Cerebellar cortex (tissue), 1 donor: ENCODE measurements at regions not wholly inside any gene's neighbourhood (a gene's known extent, or its start where the extent isn't known, plus 50 kb on each side); places are given as distances from the start of the nearest gene placed in this dataset.

Source experiments
- DNase-seq: peaks from one replicate; pipeline ENCODE4 v3.0.0-alpha.2; 2015; ENCODE audit warnings: low spot score

- no peak for DNase-seq
Measured at GRCh38 chr5:33254579-33254978, 186.2 kb upstream of the TARS1 start.

DNA sequence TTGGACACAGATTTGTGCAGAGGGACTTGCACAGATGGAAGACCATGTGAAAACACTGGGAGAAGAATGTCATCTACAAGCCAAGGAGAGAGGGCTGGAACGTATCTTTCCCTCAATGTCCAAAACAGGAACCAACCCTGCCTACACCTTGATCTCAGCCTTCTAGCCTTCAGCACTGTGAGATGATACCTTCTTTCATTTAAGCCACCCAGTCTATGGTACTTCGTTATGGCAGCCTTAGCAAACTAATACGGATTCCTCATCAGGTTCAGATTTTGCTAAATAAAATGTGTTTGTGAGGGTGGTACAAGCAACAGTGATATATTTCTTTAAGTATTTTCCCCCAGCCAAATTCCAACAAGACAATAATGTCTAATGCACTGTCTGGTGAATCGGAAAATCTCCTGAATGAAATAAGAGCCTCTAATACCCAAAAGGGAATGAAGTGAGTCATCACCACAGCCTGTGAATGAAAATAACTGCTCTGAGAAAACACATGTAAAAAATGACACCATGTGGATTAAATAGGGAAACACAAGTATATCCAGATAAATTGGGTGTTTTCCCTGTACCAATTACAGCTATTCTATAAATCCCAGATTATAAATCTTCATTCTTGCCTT, 182.8 kb upstream of the TARS1 start:
- no peak for DNase-seq

- DNase-seq: no peak
Measured at GRCh38 chr5:33258553-33258952, 182.2 kb upstream of the TARS1 start.

GRCh38 chr5:33260098-33260497, 180.7 kb upstream of the TARS1 start:
- DNase-seq: no peak

DNA sequence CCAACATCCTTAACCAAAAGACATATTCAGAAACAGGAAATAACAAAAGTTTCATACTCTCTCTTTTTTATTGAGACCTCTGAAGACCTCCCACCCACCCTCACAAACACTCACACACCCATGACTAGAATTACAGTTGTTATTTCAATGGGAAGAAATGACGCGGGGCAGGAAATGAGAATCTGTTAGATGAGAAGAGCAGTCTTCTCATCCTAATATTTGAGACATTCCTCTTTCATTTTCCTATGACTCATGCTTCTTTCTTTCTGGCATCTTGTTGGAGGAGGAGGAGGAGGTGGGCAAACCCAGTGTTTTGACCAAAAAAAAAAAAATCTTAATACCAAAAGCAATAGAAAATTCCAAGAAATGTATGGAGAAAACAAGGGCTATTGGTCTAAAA, 179.5 kb upstream of the TARS1 start:
- DNase-seq: no peak

DNA sequence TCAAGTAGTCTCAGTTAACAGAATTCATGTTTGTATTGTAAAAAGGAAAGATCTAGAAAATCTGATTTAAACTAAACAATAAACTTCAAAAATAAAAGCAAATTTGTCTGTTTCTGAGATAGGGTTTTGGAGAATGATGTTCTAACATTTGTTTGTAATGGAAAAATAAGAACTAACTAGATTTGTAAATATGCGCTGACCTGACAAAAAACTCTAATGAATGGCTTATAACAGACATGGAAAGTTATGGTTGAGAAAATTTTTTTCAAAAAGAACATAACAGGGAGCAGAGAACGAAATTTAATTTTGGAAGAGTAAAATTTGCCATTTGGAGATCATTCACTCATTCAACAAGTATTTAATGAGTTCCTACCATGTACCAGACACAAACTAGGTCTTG, 179.0 kb upstream of the TARS1 start:
- DNase-seq: no peak

GRCh38 chr5:33267801-33268200, 173.0 kb upstream of the TARS1 start:
- no peak for DNase-seq

GRCh38 chr5:33268374-33268773, 172.4 kb upstream of the TARS1 start:
- no peak for DNase-seq

DNA sequence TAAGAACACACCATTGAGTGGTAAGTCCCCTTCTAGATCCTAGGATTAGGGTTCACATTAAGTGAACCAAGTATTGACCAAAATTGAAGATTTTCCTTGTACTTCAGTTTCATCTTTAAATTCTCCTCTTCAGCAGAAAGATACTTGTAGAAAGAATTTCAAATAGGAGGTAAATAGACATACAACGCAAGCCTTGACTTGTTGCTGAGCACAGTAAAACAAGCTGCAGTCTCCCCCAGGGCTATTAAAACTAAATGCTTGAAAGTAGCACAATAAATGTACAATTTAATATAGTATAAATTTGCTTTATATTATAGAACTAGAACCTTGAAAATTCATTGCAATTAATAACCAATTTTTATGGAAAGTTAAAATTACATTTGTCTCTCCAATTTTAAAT, 170.1 kb upstream of the TARS1 start:
- no peak for DNase-seq

DNA sequence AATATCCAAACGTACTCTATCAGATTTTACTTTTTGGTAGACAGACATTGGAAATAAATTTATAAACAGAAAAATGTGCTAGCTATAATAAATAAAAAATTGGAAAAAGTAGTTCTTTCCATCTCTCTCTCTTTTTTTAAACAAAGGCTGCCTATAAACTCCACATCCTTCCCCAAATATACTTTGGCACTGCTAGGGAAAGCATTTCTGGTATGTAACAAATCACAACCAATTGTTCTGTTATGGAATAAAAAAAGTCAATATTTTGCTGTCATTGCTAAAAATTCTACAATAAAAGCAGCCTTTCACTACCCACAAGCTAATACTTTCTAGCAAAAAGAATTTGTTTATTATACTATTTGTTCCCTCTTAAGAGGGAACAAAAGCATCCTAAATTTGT, 169.2 kb upstream of the TARS1 start:
- DNase-seq: no peak

- DNase-seq: no peak
Measured at GRCh38 chr5:33272288-33272687, 168.5 kb upstream of the TARS1 start.

DNA sequence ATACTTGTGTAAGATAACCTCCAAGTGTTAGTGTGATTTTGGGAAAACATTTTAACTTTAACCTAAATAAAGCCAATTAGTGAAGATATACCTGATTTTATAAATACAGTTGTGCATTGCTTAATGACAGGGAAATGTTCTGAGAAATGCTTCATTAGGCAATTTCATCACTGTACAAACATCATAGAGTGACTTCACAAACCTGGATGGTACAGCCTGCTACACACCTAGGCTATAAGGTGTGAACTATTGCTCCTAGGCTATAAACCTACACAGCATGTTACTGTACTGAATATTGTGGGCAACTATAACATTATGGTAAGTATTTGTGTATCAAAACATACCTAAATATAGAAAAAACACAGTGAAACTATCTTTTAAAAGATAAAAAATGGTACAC, 166.8 kb upstream of the TARS1 start:
- DNase-seq: no peak

DNA sequence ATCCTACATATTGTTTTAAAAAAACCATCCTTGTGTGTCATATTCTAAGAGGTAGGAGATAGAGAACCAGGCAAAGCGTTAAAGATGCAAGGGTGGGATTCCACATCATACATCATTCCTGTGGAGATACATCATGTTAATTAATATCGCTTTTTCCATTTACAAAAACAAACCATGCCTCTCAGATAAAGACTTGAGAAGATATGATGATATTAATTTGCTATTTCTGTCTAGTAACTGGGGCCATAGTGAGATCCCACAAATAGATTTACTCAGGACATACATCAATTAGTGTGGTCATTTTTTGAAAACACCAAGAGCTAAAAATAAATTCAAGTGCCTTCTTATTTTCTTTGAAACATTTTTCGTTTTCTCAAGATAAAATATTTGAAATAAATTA, 165.4 kb upstream of the TARS1 start:
- no peak for DNase-seq

GRCh38 chr5:33275921-33276627, 164.7 kb upstream of the TARS1 start:
- no peak for DNase-seq

DNA sequence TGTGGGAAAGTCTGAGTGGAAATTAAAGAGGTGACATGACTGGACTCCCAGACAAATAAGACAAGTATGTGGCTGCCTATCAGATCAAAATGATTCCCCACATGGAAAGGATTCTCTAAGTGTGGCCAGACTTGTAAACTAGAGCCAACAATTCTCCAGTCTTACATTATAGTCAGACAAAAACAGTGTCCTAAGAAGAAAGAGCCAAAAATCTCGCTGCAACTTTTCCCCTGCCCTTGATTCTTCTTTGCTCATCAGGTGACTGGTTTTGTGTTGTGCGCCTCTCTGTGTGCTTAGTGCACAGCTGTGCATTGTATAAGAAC, 164.2 kb upstream of the TARS1 start:
- no peak for DNase-seq

DNA sequence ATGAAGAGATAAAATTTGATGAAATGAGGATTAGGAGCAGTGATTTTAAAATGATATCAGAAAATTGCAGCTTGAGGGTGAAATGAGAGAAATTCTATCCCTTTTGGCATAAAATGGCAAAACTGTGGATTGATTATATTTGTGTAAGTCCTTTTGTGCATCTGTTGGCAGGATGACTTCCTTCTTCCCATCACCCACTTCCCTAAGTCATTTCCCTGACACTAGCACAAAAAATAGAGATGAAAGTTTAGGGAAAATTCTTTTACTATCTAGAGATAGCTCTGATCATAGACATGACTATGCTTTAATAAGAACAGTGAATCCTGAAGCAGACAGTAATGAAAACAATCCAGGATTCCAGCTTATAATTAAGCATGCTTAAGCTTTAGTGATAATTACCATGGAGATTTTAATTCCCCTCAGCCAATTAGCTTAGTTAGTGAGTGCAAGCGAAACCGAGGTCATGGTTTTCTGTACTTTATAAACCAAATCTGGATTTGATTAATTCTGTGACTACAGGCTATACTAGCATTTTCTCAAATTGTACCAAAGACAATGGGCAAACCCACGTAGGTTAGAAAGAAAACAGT, 163.6 kb upstream of the TARS1 start:
- no peak for DNase-seq

- no peak for DNase-seq
Measured at GRCh38 chr5:33281431-33281843, 159.3 kb upstream of the TARS1 start.

DNA sequence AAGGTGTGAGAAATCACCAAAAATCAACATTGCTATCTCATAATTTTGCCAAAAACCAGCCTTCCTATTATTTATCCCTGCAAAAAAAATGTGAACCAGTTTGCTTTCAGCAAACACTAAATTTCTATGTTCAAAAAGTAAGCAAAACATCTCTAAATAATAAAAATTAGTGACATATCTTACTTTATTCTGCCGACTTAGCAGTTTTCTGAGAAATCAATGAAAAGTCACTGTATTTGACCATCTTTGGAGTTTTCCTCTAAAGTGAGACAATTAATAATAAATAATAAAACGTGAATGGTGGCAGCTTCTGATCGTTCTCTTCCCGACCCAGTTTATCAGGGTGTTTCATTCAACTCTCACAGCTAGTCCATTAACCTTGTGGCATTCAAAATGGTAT, 158.6 kb upstream of the TARS1 start:
- DNase-seq: no peak

- no peak for DNase-seq
Measured at GRCh38 chr5:33282696-33283095, 158.1 kb upstream of the TARS1 start.

DNA sequence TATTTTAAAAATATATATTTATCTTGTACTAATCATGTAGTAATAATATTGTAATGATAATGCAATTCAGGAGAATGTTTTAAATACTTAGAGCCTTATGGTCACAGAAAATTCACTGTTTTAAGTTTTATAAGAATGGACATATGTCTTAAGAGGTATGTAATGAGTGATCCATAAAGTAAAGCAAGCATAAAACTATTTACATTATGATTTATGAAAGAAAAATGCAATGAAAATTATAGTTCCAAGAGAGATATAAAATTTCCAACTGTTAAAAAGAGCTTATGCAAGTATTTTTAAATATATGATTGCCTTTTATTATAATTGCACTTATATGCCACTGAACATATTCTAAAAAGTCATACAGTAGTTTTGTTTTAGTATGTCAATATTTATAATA, 157.5 kb upstream of the TARS1 start:
- no peak for DNase-seq

- DNase-seq: no peak
Measured at GRCh38 chr5:33284681-33285080, 156.1 kb upstream of the TARS1 start.

DNA sequence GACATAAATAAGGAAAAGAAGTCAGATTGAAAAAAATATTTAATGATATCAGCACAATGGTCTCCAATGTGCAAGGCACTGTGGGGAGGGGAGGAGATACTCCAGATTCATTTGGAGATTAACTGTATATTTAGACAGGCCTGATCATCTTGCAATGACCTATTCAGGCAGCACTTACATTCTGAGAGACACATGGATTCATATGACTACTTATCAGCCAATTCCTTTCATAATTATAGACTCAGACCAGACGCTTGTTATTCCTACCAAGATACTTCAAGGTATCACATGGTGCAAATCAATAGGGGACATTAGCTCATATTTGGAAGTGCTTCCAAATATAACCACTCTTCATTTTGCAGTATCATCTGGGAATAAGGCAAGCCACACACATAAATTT, 153.5 kb upstream of the TARS1 start:
- DNase-seq: no peak

DNA sequence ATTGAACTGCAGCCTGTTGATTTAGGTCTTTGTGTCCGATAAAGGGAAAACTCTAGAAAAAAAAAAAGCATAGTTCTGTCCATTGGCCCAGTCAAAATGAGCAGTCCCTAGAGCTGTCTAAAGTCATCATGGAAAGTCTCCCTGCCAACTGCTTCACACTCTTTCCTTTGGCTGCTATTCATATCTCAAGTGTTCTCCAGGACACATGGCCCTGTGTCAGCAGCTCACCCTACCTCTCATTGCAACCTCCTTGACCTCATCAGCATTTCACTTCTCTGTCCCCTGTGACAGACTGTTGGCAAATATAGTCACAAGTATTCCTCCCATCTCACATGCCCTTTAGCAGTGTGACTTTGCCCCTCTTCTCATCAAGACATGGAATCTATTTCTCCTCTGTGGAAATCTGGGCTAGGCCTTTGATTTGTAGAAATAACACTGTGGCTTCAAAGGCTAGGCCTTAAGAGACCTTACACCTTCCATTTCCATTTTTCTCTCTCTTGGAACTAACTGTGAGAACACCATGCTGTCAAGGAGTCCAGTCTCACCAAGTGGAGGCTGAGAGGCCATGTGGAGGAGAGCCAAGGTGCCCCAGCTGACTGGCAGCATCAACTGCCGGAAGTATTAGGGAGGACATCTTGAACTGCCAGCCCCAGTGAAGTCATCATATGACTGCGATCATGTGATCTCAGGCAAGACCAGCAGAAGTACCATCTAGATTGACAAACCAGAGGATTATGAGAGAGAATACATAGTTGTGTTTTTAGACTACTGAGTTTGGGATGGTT, 149.4 kb upstream of the TARS1 start:
- no peak for DNase-seq
